ENCODE measurements at regions not wholly inside any gene's neighbourhood (a gene's known extent, or its start where the extent isn't known, plus 50 kb on each side); places are given as distances from the start of the nearest gene placed in this dataset.

- H3K4me3 ChIP-seq (ENCODE audit: low read length, poor library complexity, severe bottlenecking) = no peak overlapping the region
Observed at GRCh38 chr2:207257251-207258250, 91.8 kb upstream of the KLF7 start.

GRCh38 chr2:207258263-207258991, 92.7 kb upstream of the KLF7 start:
- Histone ChIP-seq H3K9me2 (replicated peaks; ENCODE audit: low read depth, low read length) (no peaks in the 10 kb centered on the region), H3K36me3 (ENCODE audit: insufficient read depth, low read length) (no peaks in the 10 kb centered on the region), H3K27me3 (ENCODE audit: insufficient read depth, low read length, poor library complexity, severe bottlenecking) (no peaks in the 10 kb centered on the region), H3K9me3 (ENCODE audit: insufficient read depth, low read depth, low read length) (no peaks in the 10 kb centered on the region), H3K4me1 (ENCODE audit: insufficient read depth, low read length, poor library complexity, severe bottlenecking) (no peaks in the 10 kb centered on the region), H3K4me2 (ENCODE audit: low read depth, low read length, poor library complexity, severe bottlenecking) (no peak overlapping the region), H3K4me3 (ENCODE audit: low read length, poor library complexity, severe bottlenecking) (no peak overlapping the region), H4K20me1 (ENCODE audit: insufficient read depth, low read length, poor library complexity, severe bottlenecking) (no peaks in the 10 kb centered on the region), H2AFZ (ENCODE audit: low read length) (no peak overlapping the region), H3F3A (ENCODE audit: low read depth) (no peaks in the 10 kb centered on the region), H3K79me2 (ENCODE audit: insufficient read depth, low read length) (no peaks in the 10 kb centered on the region), H3K9ac (ENCODE audit: low read depth, low read length, poor library complexity, severe bottlenecking) (no peak overlapping the region)
- no peak for TF ChIP-seq CTCF (conservative IDR thresholded peaks at IDR 0.05; ENCODE audit: low read length)
- no peak for TF ChIP-seq EZH2phosphoT487 (IDR thresholded peaks at IDR 0.05; ENCODE audit: borderline replicate concordance)

More at GRCh38 chr2:207257251-207258250, 91.8 kb upstream of the KLF7 start:
- no peaks in the 10 kb centered on the region for H3K4me1 ChIP-seq (ENCODE audit: insufficient read depth, low read length, poor library complexity, severe bottlenecking)
- H3K9ac ChIP-seq (ENCODE audit: low read depth, low read length, poor library complexity, severe bottlenecking) = no peak overlapping the region
- H3K4me2 ChIP-seq (ENCODE audit: low read depth, low read length, poor library complexity, severe bottlenecking) = no peak overlapping the region
- H3K27me3 ChIP-seq (ENCODE audit: insufficient read depth, low read length, poor library complexity, severe bottlenecking) = no peaks in the 10 kb centered on the region
- H3F3A ChIP-seq (ENCODE audit: low read depth) = no peaks in the 10 kb centered on the region
- no peaks in the 10 kb centered on the region for H3K36me3 ChIP-seq (ENCODE audit: insufficient read depth, low read length)
- no peaks in the 10 kb centered on the region for H4K20me1 ChIP-seq (ENCODE audit: insufficient read depth, low read length, poor library complexity, severe bottlenecking)
- TF ChIP-seq CTCF (conservative IDR thresholded peaks at IDR 0.05; ENCODE audit: low read length) (no peak), EZH2phosphoT487 (IDR thresholded peaks at IDR 0.05; ENCODE audit: borderline replicate concordance) (no peak)
- no peak overlapping the region for H2AFZ ChIP-seq (ENCODE audit: low read length)
- H3K9me2 ChIP-seq (replicated peaks; ENCODE audit: low read depth, low read length) = no peaks in the 10 kb centered on the region
- no peaks in the 10 kb centered on the region for H3K9me3 ChIP-seq (ENCODE audit: insufficient read depth, low read depth, low read length)
- H3K79me2 ChIP-seq (ENCODE audit: insufficient read depth, low read length) = no peaks in the 10 kb centered on the region

GRCh38 chr2:207260021-207260420, 94.3 kb upstream of the KLF7 start:
- Histone ChIP-seq H2AFZ (ENCODE audit: low read length) (no peak overlapping the region), H3K9me3 (ENCODE audit: insufficient read depth, low read depth, low read length) (no peaks in the 10 kb centered on the region), H3K4me1 (ENCODE audit: insufficient read depth, low read length, poor library complexity, severe bottlenecking) (no peaks in the 10 kb centered on the region), H3F3A (ENCODE audit: low read depth) (no peaks in the 10 kb centered on the region), H4K20me1 (ENCODE audit: insufficient read depth, low read length, poor library complexity, severe bottlenecking) (no peaks in the 10 kb centered on the region), H3K27me3 (ENCODE audit: insufficient read depth, low read length, poor library complexity, severe bottlenecking) (no peaks in the 10 kb centered on the region), H3K36me3 (ENCODE audit: insufficient read depth, low read length) (no peaks in the 10 kb centered on the region), H3K79me2 (ENCODE audit: insufficient read depth, low read length) (no peaks in the 10 kb centered on the region), H3K9me2 (replicated peaks; ENCODE audit: low read depth, low read length) (no peaks in the 10 kb centered on the region), H3K4me3 (ENCODE audit: low read length, poor library complexity, severe bottlenecking) (no peak overlapping the region), H3K9ac (ENCODE audit: low read depth, low read length, poor library complexity, severe bottlenecking) (no peak overlapping the region), H3K4me2 (ENCODE audit: low read depth, low read length, poor library complexity, severe bottlenecking) (no peak overlapping the region)
- TF ChIP-seq EZH2phosphoT487 (IDR thresholded peaks at IDR 0.05; ENCODE audit: borderline replicate concordance) (no peak), CTCF (conservative IDR thresholded peaks at IDR 0.05; ENCODE audit: low read length) (no peak)

All from Loucy (cell line).